ENCODE measurements at regions not wholly inside any gene's neighbourhood (a gene's known extent, or its start where the extent isn't known, plus 50 kb on each side); places are given as distances from the start of the nearest gene placed in this dataset.

GRCh38 chr9:27851858-27852257, 278.6 kb upstream of the C9orf72 start:
- no peaks in the 10 kb centered on the region for H3K4me1 Mint-ChIP-seq
- no peak overlapping the region for H3K27ac Mint-ChIP-seq

DNA sequence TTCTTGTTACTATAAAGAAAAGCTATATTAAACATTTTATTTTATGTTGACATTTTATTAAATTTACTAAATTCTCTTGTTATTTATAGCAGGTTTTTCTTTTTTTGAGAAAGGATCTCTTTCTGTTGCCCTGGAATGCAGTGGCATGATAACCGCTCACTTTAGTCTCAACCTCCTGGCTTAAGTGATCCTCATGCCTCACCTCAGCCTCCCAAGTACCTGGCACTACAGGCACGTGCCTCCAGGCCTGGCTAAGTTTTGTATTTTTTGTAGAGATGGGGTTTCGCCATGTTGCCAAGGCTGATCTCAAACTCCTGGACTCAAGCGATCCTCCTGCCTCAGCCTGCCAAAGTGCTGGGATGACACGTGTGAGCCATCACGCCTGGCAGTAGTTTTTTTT, 280.2 kb upstream of the C9orf72 start:
- ATAC-seq (ENCODE audit: low read depth in 2 of 2) (no peak), DNase-seq (no peak)
- no peak overlapping the region for H3K4me3 Mint-ChIP-seq
- H3K4me1 Mint-ChIP-seq: no peaks in the 10 kb centered on the region
- H3K36me3 Mint-ChIP-seq: no peaks in the 10 kb centered on the region
- H3K9me3 Mint-ChIP-seq: peaks cover 0 to 4% (median 0%) of the 10 kb centered on the region in 7 donors
- peaks cover 8 to 12% (median 10%) of the 10 kb centered on the region in 3 donors for H3K27me3 Mint-ChIP-seq
- no peak overlapping the region for H3K27ac Mint-ChIP-seq

More at GRCh38 chr9:27851858-27852257, 278.6 kb upstream of the C9orf72 start:
- H3K36me3 Mint-ChIP-seq: no peaks in the 10 kb centered on the region
- H3K9me3 Mint-ChIP-seq: no peaks in the 10 kb centered on the region
- H3K27me3 Mint-ChIP-seq: peaks cover 3 to 12% (median 8%) of the 10 kb centered on the region in 3 donors
- H3K4me3 Mint-ChIP-seq: no peak overlapping the region
- no peak for DNase-seq
- ATAC-seq (ENCODE audit: low read depth in 2 of 2): no peak

DNA sequence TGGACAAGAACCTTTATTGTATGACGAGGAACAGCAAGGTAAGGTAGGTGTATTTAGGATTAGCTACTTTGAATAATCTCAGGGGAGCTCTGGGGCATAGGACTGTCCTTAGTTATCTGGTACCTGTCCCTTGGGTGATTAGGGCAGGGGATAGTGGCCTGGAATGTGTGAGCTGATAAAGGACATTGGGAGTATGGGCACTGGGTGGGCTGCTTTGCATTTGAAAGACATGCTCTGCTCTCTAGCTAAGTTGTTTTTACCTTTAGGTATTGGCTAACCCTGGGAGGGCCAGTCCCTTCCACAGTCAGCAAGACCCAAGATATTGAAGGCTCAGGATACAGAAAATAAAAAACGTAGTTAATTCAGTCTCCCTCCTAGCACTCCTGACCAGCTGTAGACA, 282.8 kb upstream of the C9orf72 start:
- Mint-ChIP-seq H3K4me3 (peak overlapping the region in 1 of 8 donors; percentile 64), H3K4me1 (no peaks in the 10 kb centered on the region), H3K27me3 (peaks cover 5 to 12% (median 5%) of the 10 kb centered on the region in 3 donors), H3K36me3 (no peaks in the 10 kb centered on the region), H3K9me3 (peaks cover 0 to 4% (median 0%) of the 10 kb centered on the region in 7 donors), H3K27ac (no peak overlapping the region)
- DNase-seq (no peak), ATAC-seq (ENCODE audit: low read depth in 2 of 2) (no peak)

- H3K36me3 Mint-ChIP-seq: no peaks in the 10 kb centered on the region
- no peak overlapping the region for H3K4me3 Mint-ChIP-seq
- H3K9me3 Mint-ChIP-seq: peaks cover 0 to 4% (median 0%) of the 10 kb centered on the region in 7 donors
- no peaks in the 10 kb centered on the region for H3K4me1 Mint-ChIP-seq
- H3K27ac Mint-ChIP-seq: no peak overlapping the region
- no peak for DNase-seq
- H3K27me3 Mint-ChIP-seq: peaks cover 0 to 12% (median 5%) of the 10 kb centered on the region in 3 donors
- no peak for ATAC-seq (ENCODE audit: low read depth in 2 of 2)
These were observed 283.5 kb upstream of the C9orf72 start for GRCh38 chr9:27856748-27857147.

GRCh38 chr9:27861887-27862286, 288.6 kb upstream of the C9orf72 start:
- Mint-ChIP-seq H3K27ac (no peak overlapping the region), H3K27me3 (peaks cover 0 to 12% (median 0%) of the 10 kb centered on the region in 3 donors), H3K36me3 (no peaks in the 10 kb centered on the region), H3K4me3 (no peak overlapping the region), H3K9me3 (peaks cover 0 to 5% (median 0%) of the 10 kb centered on the region in 7 donors), H3K4me1 (no peaks in the 10 kb centered on the region)
- ATAC-seq (ENCODE audit: low read depth in 2 of 2): no peak
- no peak for DNase-seq

GRCh38 chr9:27864644-27865438, 291.6 kb upstream of the C9orf72 start:
- Mint-ChIP-seq H3K27ac (no peak overlapping the region), H3K9me3 (peaks cover 0 to 2% (median 0%) of the 10 kb centered on the region in 7 donors), H3K36me3 (no peaks in the 10 kb centered on the region), H3K4me3 (no peak overlapping the region), H3K27me3 (peaks cover 0 to 6% (median 0%) of the 10 kb centered on the region in 3 donors), H3K4me1 (no peaks in the 10 kb centered on the region)
- DNase-seq (no peak), ATAC-seq (ENCODE audit: low read depth in 2 of 2) (no peak)

- Mint-ChIP-seq H3K4me1 (no peaks in the 10 kb centered on the region), H3K27me3 (peaks cover 0 to 6% (median 0%) of the 10 kb centered on the region in 3 donors), H3K4me3 (no peak overlapping the region), H3K27ac (no peak overlapping the region), H3K9me3 (peaks cover 0 to 2% (median 0%) of the 10 kb centered on the region in 7 donors), H3K36me3 (no peaks in the 10 kb centered on the region)
- ATAC-seq (ENCODE audit: low read depth in 2 of 2): no peak
- DNase-seq: no peak
These were observed 293.5 kb upstream of the C9orf72 start for GRCh38 chr9:27866741-27867140.

DNA sequence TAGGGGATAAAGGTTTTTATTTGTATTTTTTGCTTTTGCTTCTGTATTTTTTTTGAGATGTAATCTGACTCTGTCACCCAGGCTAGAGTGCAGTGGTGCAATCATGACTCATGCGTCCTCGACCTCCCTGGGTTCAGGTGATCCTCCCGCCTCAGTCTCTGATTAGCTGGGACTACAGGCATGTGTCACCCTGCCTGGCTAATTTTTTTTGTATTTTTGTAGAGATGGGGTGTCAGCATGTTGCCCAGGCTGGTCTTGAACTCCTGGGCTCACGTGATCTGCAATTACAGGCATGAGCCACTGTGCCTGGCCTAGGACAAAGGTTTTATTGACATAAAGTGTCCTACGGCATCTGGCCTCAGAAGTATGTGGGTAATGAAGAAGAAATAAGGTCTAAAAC, 297.1 kb upstream of the C9orf72 start:
- H3K27ac Mint-ChIP-seq: peak overlapping the region in 1 of 6 donors; percentile 64
- no peak overlapping the region for H3K4me3 Mint-ChIP-seq
- no peak for DNase-seq
- H3K27me3 Mint-ChIP-seq: peaks cover 0 to 6% (median 0%) of the 10 kb centered on the region in 3 donors
- no peak for ATAC-seq (ENCODE audit: low read depth in 2 of 2)
- H3K4me1 Mint-ChIP-seq: no peaks in the 10 kb centered on the region
- no peaks in the 10 kb centered on the region for H3K36me3 Mint-ChIP-seq
- H3K9me3 Mint-ChIP-seq: peaks cover 0 to 2% (median 0%) of the 10 kb centered on the region in 7 donors

GRCh38 chr9:27880156-27880555, 306.9 kb upstream of the C9orf72 start:
- ATAC-seq (ENCODE audit: low read depth in 2 of 2) (no peak), DNase-seq (no peak)
- H3K9me3 Mint-ChIP-seq: peaks cover 0 to 4% (median 1%) of the 10 kb centered on the region in 7 donors
- no peaks in the 10 kb centered on the region for H3K36me3 Mint-ChIP-seq
- H3K27ac Mint-ChIP-seq: peak overlapping the region in 1 of 6 donors; percentile 69
- H3K27me3 Mint-ChIP-seq: no peaks in the 10 kb centered on the region
- H3K4me1 Mint-ChIP-seq: no peaks in the 10 kb centered on the region
- no peak overlapping the region for H3K4me3 Mint-ChIP-seq

- peaks cover 0 to 5% (median 1%) of the 10 kb centered on the region in 7 donors for H3K9me3 Mint-ChIP-seq
These were observed 307.4 kb upstream of the C9orf72 start for GRCh38 chr9:27880635-27881034.

DNA sequence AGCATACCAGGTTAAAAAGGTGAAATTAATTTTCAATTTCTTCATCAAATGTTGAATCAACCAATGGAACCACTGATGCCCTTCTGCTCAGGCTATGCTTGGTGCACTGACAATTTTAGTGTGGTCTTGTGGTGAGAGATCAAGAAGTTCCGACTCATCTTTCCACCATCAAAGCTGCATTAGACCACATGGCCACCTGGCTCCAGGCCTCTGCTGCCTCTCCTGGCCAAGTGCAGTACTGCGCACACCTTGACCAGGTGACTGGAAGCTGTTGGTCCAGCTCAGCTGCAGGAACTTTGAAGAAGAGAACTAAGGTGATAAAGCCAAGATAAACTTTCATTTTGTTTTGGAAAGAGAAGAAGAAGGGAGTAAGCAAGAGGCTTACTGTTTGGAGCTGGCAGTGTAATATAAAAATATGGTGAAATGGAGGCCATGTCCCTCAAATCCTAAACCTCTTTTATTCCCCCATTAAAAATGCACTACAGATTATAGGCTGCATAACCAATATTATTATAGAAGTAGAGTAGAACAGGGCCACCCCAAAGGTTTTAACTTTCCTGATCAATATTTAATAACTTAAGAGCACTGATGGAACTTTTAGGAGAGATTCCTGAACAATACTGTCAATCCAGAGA, 315.5 kb upstream of the C9orf72 start:
- no peaks in the 10 kb centered on the region for H3K36me3 Mint-ChIP-seq
- peak in 1 of 2 donors; percentile 33 for ATAC-seq (ENCODE audit: low read depth in 2 of 2)
- no peak overlapping the region for H3K27ac Mint-ChIP-seq
- H3K27me3 Mint-ChIP-seq: peaks cover 0 to 3% (median 0%) of the 10 kb centered on the region in 3 donors
- H3K4me1 Mint-ChIP-seq: no peaks in the 10 kb centered on the region
- no peak overlapping the region for H3K4me3 Mint-ChIP-seq
- H3K9me3 Mint-ChIP-seq: peaks cover 0 to 8% (median 3%) of the 10 kb centered on the region in 7 donors
- peak; percentile 10 for DNase-seq

More at GRCh38 chr9:27880635-27881034, 307.4 kb upstream of the C9orf72 start:
- ATAC-seq (ENCODE audit: low read depth in 2 of 2) (no peak), DNase-seq (no peak)
- Mint-ChIP-seq H3K4me3 (no peak overlapping the region), H3K36me3 (no peaks in the 10 kb centered on the region), H3K4me1 (no peaks in the 10 kb centered on the region), H3K27me3 (no peaks in the 10 kb centered on the region), H3K27ac (no peak overlapping the region)

GRCh38 chr9:27924502-27924901, 351.2 kb upstream of the C9orf72 start:
- no peak for ATAC-seq (ENCODE audit: low read depth in 2 of 2)
- no peak for DNase-seq
- Mint-ChIP-seq H3K27ac (no peak overlapping the region), H3K4me1 (no peaks in the 10 kb centered on the region), H3K9me3 (peaks cover 0 to 4% (median 0%) of the 10 kb centered on the region in 7 donors), H3K27me3 (no peaks in the 10 kb centered on the region), H3K36me3 (no peaks in the 10 kb centered on the region), H3K4me3 (no peak overlapping the region)

DNA sequence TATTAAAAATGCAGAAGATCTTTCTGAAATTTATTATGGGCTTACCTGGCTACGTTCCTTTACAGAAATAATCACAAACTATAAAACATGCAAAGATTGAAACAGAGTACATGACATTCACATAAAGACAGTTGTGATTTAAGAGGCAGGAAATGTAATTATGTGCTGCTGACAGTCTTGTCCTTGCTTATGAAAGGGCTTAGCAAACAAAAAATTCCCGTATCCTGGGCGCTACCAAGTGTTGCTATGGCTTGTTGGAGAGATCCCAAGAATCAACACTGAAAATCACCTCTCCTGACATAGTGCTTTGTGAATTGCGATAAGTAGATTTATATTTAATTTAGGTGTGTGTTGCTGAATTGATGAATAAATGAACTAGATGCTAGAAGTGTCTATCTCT, 352.5 kb upstream of the C9orf72 start:
- H3K9me3 Mint-ChIP-seq: peaks cover 0 to 4% (median 0%) of the 10 kb centered on the region in 7 donors
- no peak overlapping the region for H3K4me3 Mint-ChIP-seq
- H3K27ac Mint-ChIP-seq: no peak overlapping the region
- no peaks in the 10 kb centered on the region for H3K27me3 Mint-ChIP-seq
- no peak for ATAC-seq (ENCODE audit: low read depth in 2 of 2)
- H3K36me3 Mint-ChIP-seq: no peaks in the 10 kb centered on the region
- no peaks in the 10 kb centered on the region for H3K4me1 Mint-ChIP-seq
- no peak for DNase-seq

GRCh38 chr9:27929841-27930240, 356.6 kb upstream of the C9orf72 start:
- Mint-ChIP-seq H3K27me3 (no peaks in the 10 kb centered on the region), H3K4me1 (no peaks in the 10 kb centered on the region), H3K36me3 (no peaks in the 10 kb centered on the region), H3K27ac (no peak overlapping the region), H3K9me3 (no peaks in the 10 kb centered on the region), H3K4me3 (no peak overlapping the region)
- DNase-seq: no peak
- ATAC-seq (ENCODE audit: low read depth in 2 of 2): no peak

Measured in naive B cell (primary cell).